Cardiac fibroblast (primary cell): ENCODE measurements at regions not wholly inside any gene's neighbourhood (a gene's known extent, or its start where the extent isn't known, plus 50 kb on each side); places are given as distances from the start of the nearest gene placed in this dataset.

Source experiments
- DNase-seq, 2 donors: peaks; one replicate each; pipeline versions ENCODE4 v3.0.0 to v3.0.0-alpha.2; 2010; ENCODE audit warnings: low read depth in 2 of 2
- H3K4me3 ChIP-seq, 2 donors: replicated peaks in 1 of 2; 1 replicate in 1 of 2; 2 replicates in 1 of 2; pipeline ENCODE4 v1.5.1; 2011; ENCODE audit warnings: low read depth in 2 of 2, low read length in 2 of 2, mild to moderate bottlenecking in 2 of 2, moderate library complexity in 1 of 2
- TF ChIP-seq, protein P1 (sequence below): IDR thresholded peaks from one replicate; pipeline ENCODE4 v1.5.1; 2011; ENCODE audit warnings: low read depth, mild to moderate bottlenecking, low read length, inconsistent platforms

DNA sequence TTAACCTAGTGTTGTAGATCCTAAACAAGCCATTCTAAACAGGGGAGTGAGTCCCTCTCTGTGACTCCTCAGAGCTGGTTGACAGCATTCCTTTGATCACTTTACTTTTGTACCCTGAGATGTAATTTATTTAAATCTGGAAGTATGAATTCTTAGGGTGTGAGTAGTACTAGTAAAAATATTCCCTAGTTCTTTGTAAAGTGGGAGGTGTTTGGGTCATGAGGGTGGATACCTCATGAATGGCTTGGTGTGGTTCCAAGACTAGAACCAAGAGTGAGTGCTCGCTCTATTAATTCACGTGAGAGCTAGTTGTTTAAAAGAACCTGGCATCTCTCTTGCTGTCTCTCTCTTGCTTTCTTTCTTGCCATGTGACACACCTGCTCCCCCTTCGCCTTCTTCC lies 223.7 kb downstream of the SQOR start:
- peak in 1 of 2 donors; percentile 3 for DNase-seq
- TF ChIP-seq, protein P1, sequence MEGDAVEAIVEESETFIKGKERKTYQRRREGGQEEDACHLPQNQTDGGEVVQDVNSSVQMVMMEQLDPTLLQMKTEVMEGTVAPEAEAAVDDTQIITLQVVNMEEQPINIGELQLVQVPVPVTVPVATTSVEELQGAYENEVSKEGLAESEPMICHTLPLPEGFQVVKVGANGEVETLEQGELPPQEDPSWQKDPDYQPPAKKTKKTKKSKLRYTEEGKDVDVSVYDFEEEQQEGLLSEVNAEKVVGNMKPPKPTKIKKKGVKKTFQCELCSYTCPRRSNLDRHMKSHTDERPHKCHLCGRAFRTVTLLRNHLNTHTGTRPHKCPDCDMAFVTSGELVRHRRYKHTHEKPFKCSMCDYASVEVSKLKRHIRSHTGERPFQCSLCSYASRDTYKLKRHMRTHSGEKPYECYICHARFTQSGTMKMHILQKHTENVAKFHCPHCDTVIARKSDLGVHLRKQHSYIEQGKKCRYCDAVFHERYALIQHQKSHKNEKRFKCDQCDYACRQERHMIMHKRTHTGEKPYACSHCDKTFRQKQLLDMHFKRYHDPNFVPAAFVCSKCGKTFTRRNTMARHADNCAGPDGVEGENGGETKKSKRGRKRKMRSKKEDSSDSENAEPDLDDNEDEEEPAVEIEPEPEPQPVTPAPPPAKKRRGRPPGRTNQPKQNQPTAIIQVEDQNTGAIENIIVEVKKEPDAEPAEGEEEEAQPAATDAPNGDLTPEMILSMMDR: no peak
- H3K4me3 ChIP-seq: no peak overlapping the region

DNA sequence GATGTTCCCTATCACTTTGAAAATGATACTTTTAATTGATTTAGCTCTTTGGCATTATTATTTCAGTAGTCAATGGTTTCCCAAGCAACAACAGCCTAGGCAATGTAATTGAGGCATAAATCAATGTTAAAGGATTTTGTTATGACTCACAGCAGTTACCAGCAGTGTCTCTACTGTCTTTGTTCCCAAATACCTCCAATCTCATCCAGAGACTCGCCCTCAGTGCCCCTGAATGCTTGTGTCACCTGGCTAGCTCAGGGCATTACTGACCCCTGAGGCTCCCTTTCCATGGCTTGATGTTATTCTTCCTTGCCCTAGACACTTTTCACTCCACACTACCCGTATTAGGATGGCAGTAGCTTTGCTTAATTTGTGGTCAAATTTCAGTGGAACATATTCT lies 227.2 kb downstream of the SQOR start:
- no peak for DNase-seq
- no peak overlapping the region for H3K4me3 ChIP-seq
- TF ChIP-seq, protein P1: no peak

GRCh38 chr15:45863881-45864580 lies 229.2 kb downstream of the SQOR start:
- TF ChIP-seq, protein P1: no peak
- DNase-seq: no peak
- H3K4me3 ChIP-seq: no peak overlapping the region

- TF ChIP-seq, protein P1: no peak
- H3K4me3 ChIP-seq: no peak overlapping the region
- peak in 1 of 2 donors; percentile 5 for DNase-seq
These were observed 231.8 kb downstream of the SQOR start for GRCh38 chr15:45866616-45867015.

DNA sequence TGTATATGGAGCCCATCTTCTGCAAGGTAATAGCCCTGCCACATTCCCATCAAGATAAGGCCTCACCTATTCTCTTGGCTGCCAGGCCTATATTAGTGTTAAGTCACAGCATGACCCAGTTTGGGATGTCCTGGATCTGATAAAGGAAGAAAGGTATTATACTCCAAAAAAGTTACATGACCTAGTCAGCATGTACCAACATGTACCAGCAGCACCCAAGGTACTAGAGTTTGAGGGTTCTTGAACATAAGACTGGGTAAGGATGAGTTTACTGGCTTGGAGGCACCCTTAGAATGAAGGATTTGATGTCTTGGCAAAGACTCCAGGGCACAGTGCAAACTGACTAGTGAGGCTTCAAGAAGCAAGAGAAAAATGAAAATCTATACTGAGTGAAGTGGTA lies 232.5 kb downstream of the SQOR start:
- TF ChIP-seq, protein P1: no peak
- DNase-seq: no peak
- H3K4me3 ChIP-seq: no peak overlapping the region

GRCh38 chr15:45868109-45868691 lies 233.4 kb downstream of the SQOR start:
- TF ChIP-seq, protein P1: no peak
- no peak for DNase-seq
- H3K4me3 ChIP-seq: no peak overlapping the region
